Stomach (tissue), 8 donors: ENCODE measurements at regions not wholly inside any gene's neighbourhood (a gene's known extent, or its start where the extent isn't known, plus 50 kb on each side); places are given as distances from the start of the nearest gene placed in this dataset.
A peak's percentile ranks its signal among the peaks of the same experiment; 100 is the strongest.

ENCODE experiments used
- DNase-seq, 2 donors: peaks; one replicate each; pipeline versions ENCODE4 v3.0.0 to v3.0.0-alpha.2; 2013 to 2019
- H3K27ac ChIP-seq, 5 donors: fragments of 200-600 bp in 4 of 5; sonication (generic) in 4 of 5; one replicate each; pipeline ENCODE4 v1.5.1; 2013 to 2019; ENCODE audit warnings: mild to moderate bottlenecking in 1 of 5, moderate library complexity in 1 of 5
- H3K27me3 ChIP-seq, 3 donors: fragments of 200-600 bp; sonication (generic); one replicate each; pipeline ENCODE4 v1.5.1; 2017 to 2019; ENCODE audit warnings: mixed run types in 1 of 3
- H3K36me3 ChIP-seq, 4 donors: fragments of 200-600 bp; sonication (generic); 1 replicate in 3 of 4; 2 replicates in 1 of 4; pipeline ENCODE4 v1.5.1; 2016 to 2019
- H3K4me1 ChIP-seq, 4 donors: fragments of 200-600 bp; sonication (generic); one replicate each; pipeline ENCODE4 v1.5.1; 2016 to 2019
- H3K4me3 ChIP-seq, 4 donors: fragments of 200-600 bp; sonication (generic) in 3 of 4; one replicate each; pipeline ENCODE4 v1.5.1; 2016 to 2019; ENCODE audit warnings: mild to moderate bottlenecking in 1 of 4
- H3K9me3 ChIP-seq, 4 donors: fragments of 200-600 bp; sonication (generic); one replicate each; pipeline ENCODE4 v1.5.1; 2016 to 2019
- EP300 ChIP-seq: sonication (generic); formaldehyde crosslinking; IDR thresholded peaks from one replicate; pipeline ENCODE4 v1.6.1; 2017; ENCODE audit warnings: antibody characterized with exemption
- POLR2A ChIP-seq, 4 donors: fragments of 450-650 bp; IDR thresholded peaks; one replicate each; pipeline ENCODE4 v1.6.1; 2016; ENCODE audit warnings: antibody characterized with exemption in 4 of 4, control low read depth in 2 of 4, mild to moderate bottlenecking in 1 of 4, moderate library complexity in 1 of 4
- POLR2AphosphoS5 ChIP-seq, 3 donors: sonication (generic); formaldehyde crosslinking; IDR thresholded peaks; one replicate each; pipeline ENCODE4 v1.6.1; 2016; ENCODE audit warnings: antibody characterized with exemption in 3 of 3
- WGBS, 5 donors: extraction: QIAGEN DNeasy Blood & Tissue Kit in 3 of 5; methylation state at CpG; one replicate each; pipeline versions ENCODE4 v1.1.5 to v1.1.7; 2013 to 2018; 5-methylcytosine and 5-hydroxymethylcytosine counted together
- intact Hi-C: fragments of 100-400 bp; cut with DNase I; formaldehyde crosslinking; loops from one replicate; pipeline ENCODE4 v1.15.1; 2023; ENCODE audit warnings: low total_unique reads
- TF ChIP-seq, protein P1 (sequence below), 7 experiments: fragments of 450-650 bp in 4 of 7; fragments of 200-600 bp in 3 of 7; sonication (generic) in 3 of 7; IDR thresholded peaks; one replicate each; pipeline ENCODE4 v1.5.1; 2016 to 2019; ENCODE audit warnings: antibody characterized with exemption in 7 of 7, control low read depth in 2 of 7, mild to moderate bottlenecking in 1 of 7
- donor health status: healthy with polysubstance abuse.
- donor health status: Bipolar disorder and iron deficiency.
- donor health status: healthy.

- Histone ChIP-seq H3K4me3 (no peak overlapping the region), H3K4me1 (no peaks in the 10 kb centered on the region), H3K27ac (no peak overlapping the region), H3K27me3 (no peaks in the 10 kb centered on the region), H3K9me3 (no peaks in the 10 kb centered on the region), H3K36me3 (no peaks in the 10 kb centered on the region)
- 69 to 85% (median 79%) methylated on average over 2 of the region's 2 CpGs for WGBS, 5 donors
- TF ChIP-seq EP300, result no peak
- intact Hi-C loops, result no loop called here
- DNase-seq, result no peak
Observed at GRCh38 chr3:144407335-144407734, 435.7 kb downstream of the DIPK2A start.

GRCh38 chr3:144409319-144409718 lies 437.7 kb downstream of the DIPK2A start:
- H3K4me3 ChIP-seq, result no peak overlapping the region
- DNase-seq, result peak in 1 of 2 donors; percentile 5
- H3K27me3 ChIP-seq, result no peaks in the 10 kb centered on the region
- H3K36me3 ChIP-seq, result no peaks in the 10 kb centered on the region
- no peaks in the 10 kb centered on the region for H3K4me1 ChIP-seq
- no peak for TF ChIP-seq POLR2AphosphoS5 (IDR thresholded peaks at IDR 0.05)
- no peak for TF ChIP-seq EP300
- TF ChIP-seq, protein P1, sequence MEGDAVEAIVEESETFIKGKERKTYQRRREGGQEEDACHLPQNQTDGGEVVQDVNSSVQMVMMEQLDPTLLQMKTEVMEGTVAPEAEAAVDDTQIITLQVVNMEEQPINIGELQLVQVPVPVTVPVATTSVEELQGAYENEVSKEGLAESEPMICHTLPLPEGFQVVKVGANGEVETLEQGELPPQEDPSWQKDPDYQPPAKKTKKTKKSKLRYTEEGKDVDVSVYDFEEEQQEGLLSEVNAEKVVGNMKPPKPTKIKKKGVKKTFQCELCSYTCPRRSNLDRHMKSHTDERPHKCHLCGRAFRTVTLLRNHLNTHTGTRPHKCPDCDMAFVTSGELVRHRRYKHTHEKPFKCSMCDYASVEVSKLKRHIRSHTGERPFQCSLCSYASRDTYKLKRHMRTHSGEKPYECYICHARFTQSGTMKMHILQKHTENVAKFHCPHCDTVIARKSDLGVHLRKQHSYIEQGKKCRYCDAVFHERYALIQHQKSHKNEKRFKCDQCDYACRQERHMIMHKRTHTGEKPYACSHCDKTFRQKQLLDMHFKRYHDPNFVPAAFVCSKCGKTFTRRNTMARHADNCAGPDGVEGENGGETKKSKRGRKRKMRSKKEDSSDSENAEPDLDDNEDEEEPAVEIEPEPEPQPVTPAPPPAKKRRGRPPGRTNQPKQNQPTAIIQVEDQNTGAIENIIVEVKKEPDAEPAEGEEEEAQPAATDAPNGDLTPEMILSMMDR (IDR thresholded peaks at IDR 0.05), result no peak
- no peak for TF ChIP-seq POLR2A (IDR thresholded peaks at IDR 0.05)
- H3K27ac ChIP-seq, result no peak overlapping the region
- H3K9me3 ChIP-seq, result no peaks in the 10 kb centered on the region
- intact Hi-C loops, result no loop called here

DNA sequence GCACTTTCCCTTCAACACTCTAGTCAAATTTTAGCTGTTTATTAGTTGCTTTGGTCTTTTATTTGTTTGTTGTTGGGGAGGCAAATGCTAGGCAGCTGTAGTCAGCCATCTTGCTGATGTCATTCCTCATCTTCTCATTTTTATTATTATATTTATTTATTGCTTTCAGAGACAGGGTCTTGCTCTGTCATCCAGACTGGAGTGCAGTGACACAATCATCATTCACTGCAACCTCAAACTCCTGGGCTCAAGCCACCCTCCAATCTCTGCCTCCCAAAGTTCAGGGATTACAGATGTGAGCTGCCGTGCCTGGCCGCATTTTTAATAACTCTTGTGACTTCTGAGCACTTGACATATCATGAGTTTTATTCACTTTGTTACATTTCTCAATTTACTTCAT lies 441.4 kb downstream of the DIPK2A start:
- no peak overlapping the region for H3K27ac ChIP-seq
- no peaks in the 10 kb centered on the region for H3K4me1 ChIP-seq
- H3K27me3 ChIP-seq, result no peaks in the 10 kb centered on the region
- 92 to 98% (median 95%) methylated on average over 2 of the region's 2 CpGs for WGBS, 5 donors
- TF ChIP-seq POLR2AphosphoS5 (IDR thresholded peaks at IDR 0.05) (no peak), EP300 (no peak), POLR2A (IDR thresholded peaks at IDR 0.05) (no peak)
- TF ChIP-seq, protein P1 (IDR thresholded peaks at IDR 0.05), result no peak
- H3K36me3 ChIP-seq, result no peaks in the 10 kb centered on the region
- DNase-seq, result no peak
- intact Hi-C loops, result no loop called here
- no peaks in the 10 kb centered on the region for H3K9me3 ChIP-seq
- no peak overlapping the region for H3K4me3 ChIP-seq

GRCh38 chr3:144415492-144415891 lies 443.9 kb downstream of the DIPK2A start:
- Histone ChIP-seq H3K36me3 (no peaks in the 10 kb centered on the region), H3K27me3 (no peaks in the 10 kb centered on the region), H3K9me3 (no peaks in the 10 kb centered on the region), H3K27ac (no peak overlapping the region), H3K4me3 (no peak overlapping the region), H3K4me1 (no peaks in the 10 kb centered on the region)
- DNase-seq, result no peak
- intact Hi-C loops, result no loop called here
- WGBS, 5 donors, result 9 to 46% (median 29%) methylated on average over 1 of the region's 1 CpG
- TF ChIP-seq POLR2AphosphoS5 (IDR thresholded peaks at IDR 0.05), result no peak
- no peak for TF ChIP-seq POLR2A (IDR thresholded peaks at IDR 0.05)
- TF ChIP-seq, protein P1 (IDR thresholded peaks at IDR 0.05), result no peak
- TF ChIP-seq EP300, result no peak

GRCh38 chr3:144424606-144425005 lies 453.0 kb downstream of the DIPK2A start:
- no peak for DNase-seq
- Histone ChIP-seq H3K4me1 (no peaks in the 10 kb centered on the region), H3K9me3 (no peaks in the 10 kb centered on the region), H3K4me3 (no peak overlapping the region), H3K27ac (no peak overlapping the region), H3K27me3 (no peaks in the 10 kb centered on the region), H3K36me3 (no peaks in the 10 kb centered on the region)
- TF ChIP-seq POLR2AphosphoS5 (IDR thresholded peaks at IDR 0.05) (no peak), POLR2A (IDR thresholded peaks at IDR 0.05) (no peak), EP300 (no peak)
- TF ChIP-seq, protein P1 (IDR thresholded peaks at IDR 0.05), result no peak
- 77 to 92% (median 86%) methylated on average over 4 of the region's 4 CpGs for WGBS, 5 donors
- intact Hi-C loops, result no loop called here
